GM18951 (cell line): ENCODE measurements at regions not wholly inside any gene's neighbourhood (a gene's known extent, or its start where the extent isn't known, plus 50 kb on each side); places are given as distances from the start of the nearest gene placed in this dataset.

ENCODE experiments used
- POLR2A ChIP-seq: IDR thresholded peaks from 4 replicates; pipeline ENCODE4 v1.6.1; 2011; ENCODE audit warnings: mild to moderate bottlenecking; ENCODE audit not compliant: insufficient read length, insufficient read depth; ENCODE audit errors: extremely low read depth
- in situ Hi-C: fragments of 300-500 bp; cut with MboI; formaldehyde crosslinking; loops from one replicate; pipeline ENCODE4 v1.12.0; 2022; ENCODE audit warnings: low sequenced_read_pairs, mixed read lengths, inconsistent platforms; ENCODE audit not compliant: unreplicated experiment

DNA sequence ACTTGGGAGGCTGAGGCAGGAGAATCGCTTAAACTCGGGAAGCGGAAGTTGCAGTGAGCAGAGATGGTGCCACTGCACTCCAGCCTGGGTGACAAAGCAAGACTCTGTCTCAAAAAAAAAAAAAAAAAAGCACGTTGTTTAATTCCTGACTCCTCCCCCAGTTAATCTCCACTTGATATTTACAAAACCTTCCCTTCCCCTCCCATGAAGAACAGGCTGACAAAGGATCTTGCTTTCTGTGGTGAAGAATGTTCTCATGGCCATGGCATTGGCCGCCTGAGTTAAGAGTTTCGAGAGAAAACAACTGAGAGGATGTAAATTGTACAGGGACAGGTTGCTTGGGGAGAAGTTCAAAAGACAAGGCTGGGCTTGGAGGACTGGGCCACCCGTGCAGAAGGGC, 168.2 kb upstream of the BCOR start:
- no peak for TF ChIP-seq POLR2A
- in situ Hi-C loops = no loop called here

DNA sequence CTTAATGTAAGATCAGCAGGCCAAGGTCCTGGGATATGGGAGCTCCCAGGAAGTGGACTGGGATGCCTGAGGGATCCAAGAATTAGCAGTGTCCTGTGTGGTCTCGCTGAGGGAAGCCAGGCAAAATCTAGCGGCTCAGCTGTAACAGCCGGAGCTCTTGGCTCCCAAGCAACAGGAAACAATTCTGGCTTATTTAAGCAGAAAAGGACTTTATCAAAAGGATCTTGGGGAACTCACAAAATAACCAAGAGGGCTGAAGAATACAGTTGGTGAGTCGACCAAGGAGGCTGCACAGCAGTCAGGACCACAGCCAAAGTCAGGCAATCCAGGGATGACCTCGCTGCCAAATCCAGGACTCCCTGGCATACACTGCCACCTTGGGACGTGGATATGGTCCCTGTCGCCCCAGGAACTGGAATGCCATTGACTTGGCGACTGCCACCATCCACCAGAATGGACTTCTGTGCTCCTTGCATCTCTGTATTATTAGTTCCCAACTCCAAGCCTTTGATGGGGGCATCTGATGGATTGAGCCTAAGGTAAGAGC, 165.3 kb upstream of the BCOR start:
- no peak for TF ChIP-seq POLR2A
- in situ Hi-C loops = no loop called here

DNA sequence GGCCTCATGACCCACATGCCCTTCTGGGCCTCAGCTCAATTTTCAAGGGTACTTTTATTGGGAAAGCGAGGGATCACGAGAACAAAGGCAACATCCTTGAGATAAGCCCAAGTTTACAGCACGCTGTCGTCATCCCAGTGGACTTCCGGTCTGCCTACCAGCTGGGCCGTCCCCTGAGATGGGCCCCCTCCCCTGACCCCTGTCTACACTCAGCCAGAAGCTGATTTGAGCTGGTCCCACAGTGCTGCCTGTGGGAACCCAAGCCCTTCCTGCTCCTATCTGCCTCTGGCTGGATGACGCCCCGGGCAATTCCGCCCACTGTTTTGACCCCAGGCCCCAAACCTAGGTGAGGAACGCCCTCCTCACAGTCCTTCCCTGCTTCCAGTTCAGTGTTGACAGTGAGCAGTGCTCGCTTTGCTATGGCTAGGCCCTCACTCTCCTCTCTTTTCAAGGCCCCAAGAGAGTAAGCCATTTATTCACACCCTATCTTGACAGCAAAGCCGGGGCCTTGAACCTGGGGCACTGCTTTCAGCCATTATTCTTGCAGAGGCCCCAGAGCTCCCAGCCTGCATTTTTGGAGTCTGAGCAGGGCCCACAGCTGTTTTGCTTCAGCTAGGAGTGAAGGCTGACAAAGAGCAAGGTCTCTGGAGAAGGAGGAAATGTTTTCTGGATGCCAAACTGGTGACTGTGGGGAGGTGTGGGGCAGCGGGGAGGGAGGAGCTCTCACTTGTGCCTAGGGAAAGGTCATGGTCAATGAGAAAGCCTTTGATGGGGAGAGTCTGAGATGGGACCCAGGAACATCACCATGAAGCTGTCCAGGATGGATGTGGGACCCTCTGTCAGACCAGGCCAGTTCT, 164.6 kb upstream of the BCOR start:
- no peak for TF ChIP-seq POLR2A
- in situ Hi-C loops = no loop called here

DNA sequence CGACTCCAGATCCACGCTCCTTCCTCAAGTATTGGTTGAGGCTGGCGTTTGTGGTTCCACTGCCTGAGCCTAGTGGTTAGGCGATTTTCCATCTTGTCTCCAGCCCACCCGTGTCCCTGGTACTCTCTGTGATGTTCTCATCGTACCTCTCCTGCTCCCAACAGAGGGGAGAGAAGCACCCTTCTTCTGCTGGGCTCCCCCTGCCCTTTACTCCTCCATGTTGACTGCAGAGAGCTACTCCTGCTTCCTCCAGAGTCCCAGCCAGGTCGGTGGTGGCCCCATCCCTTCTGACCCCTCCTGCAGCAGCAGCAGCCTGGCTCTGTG, 164.0 kb upstream of the BCOR start:
- in situ Hi-C loops = no loop called here
- TF ChIP-seq POLR2A = no peak

DNA sequence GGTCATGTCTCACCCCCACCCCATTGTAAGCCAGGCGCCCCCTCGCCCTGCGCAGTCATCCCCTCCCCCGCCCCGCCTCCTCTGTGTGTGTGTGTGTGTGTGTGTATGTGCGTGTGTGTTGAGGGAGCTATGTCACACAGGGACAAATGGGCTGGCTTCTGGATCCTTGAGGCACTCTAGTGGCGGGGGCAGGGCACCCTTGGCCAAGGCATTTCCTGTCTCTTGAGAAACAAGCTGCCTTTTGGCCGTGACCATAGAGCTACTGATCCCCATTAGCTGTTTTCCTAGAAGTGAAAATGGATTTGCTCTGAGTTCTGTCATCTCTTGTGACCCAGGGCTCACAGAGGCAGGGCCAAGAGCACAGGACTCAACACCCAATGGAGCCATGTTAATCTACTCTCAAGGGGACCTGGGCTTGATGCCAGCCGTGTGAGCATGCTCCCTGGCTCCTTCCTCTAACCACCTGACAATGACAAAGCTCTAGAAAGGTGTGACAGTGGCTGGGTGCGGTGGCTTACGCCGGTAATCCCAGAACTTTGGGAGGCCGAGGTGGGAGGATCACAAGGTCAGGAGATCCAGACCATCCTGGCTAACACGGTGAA, 162.5 kb upstream of the BCOR start:
- no peak for TF ChIP-seq POLR2A
- in situ Hi-C loops = no loop called here

DNA sequence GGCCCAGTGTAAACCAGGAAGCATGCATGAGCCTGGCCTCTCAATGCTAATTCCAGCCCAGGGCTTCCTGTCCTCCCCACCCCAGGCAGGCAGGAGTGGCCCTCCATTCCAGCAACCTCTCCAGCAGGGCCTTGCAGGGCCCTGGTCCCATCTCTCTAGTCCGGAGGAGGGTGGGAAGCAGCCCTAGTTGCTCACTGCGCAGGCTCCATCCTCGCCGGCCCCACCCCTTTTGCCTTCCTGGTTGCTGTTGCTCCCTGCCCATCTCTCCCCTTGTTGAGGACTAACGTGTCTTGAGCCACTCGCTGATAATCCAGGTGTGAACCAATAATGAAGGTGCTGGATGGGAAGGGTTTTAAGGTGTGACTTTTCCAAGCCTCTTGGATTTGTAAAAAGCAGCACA, 161.2 kb upstream of the BCOR start:
- no peak for TF ChIP-seq POLR2A
- in situ Hi-C loops = no loop called here

DNA sequence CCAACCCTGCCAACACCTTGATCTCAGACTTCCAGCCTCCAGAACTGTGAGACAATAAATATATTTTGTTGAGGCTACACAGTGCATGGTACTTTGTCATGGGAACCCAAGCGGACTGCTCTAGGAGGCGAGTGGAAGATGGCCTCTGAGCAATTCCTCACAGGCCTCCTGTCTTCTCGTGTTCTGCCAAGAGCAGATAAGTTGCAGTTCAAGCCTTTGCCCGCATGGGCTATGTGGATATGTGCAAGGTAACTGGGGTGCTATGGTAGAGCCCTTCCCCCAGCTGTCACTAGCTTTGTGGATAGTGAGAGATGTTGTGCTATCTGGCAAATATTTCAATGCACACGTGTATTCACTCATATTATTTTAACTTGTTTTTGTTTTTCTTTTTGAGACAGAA, 156.0 kb upstream of the BCOR start:
- TF ChIP-seq POLR2A = no peak
- in situ Hi-C loops = no loop called here

DNA sequence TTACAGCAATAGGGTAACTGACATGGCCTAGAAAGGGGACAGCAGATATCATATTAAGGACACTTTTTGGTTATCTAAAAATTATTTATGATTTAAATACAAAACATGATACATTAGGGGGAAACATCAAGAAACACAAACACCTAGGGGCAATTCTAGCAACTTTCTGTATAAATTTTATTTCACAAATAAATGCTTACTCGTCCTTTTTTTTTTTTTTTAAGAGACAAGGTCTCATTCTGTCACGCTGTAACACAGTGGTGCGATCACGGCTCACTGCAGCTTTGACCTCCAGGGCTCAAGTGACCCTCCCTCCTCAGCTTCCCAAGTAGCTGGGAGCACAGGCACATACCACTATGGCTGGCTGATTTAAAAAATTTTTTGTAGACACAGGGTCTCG, 151.8 kb upstream of the BCOR start:
- no peak for TF ChIP-seq POLR2A
- in situ Hi-C loops = no loop called here

DNA sequence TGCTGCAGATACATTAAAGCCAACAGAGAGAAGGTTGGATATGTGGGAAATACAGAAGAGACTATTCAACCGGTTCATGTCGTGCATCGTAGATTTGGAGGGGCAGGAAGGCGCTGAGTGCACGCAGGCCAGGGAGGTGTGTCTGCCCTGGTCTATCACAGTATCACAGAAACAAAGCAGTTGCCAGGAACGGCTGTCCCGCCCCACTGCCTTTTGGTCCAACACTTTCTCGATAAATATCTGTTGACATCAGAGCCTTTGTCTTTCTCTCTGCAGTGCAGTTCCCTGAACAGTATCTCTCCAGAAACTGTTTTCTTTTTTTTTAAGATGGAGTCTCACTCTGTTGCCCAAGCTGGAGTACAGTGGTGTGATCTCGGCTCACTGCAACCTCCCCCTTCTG, 151.1 kb upstream of the BCOR start:
- TF ChIP-seq POLR2A = no peak
- in situ Hi-C loops = no loop called here

DNA sequence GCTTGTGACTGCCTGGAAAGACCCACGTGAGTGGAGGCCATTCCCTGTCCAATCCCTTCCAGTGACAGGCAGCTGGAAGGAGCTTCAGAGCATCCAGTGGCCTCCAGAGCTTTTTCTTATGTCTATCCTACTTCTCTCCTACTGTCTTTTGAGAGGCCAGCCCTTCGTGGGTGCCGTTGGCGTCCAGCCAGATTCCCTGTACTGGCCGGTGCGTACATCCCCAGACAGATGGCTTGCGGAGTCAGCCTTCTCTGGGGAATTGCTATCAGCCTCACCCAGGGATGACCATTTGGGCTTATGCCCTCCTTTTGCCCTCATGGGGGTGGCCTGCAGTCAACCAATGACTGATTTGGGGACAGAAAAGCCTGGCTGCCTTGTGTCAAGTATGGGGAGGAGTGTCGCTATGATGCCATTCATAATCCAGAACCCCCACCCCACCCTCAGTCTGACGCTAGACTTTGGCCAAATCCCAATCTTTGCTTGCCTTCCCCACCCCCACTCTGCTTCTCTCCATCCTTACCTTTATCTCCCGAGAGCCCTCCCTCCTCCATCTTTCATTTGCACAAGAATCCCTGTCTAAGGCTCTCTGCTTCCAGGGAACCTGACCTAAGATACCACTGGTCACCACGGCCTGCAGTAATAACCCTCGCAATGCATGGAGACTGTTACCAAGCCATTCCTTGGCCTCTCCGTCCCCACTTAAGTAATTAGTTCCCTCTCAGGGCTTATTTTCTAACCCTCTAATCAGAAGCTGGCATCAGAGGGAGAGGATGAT, 150.3 kb upstream of the BCOR start:
- in situ Hi-C loops = no loop called here
- TF ChIP-seq POLR2A = no peak

DNA sequence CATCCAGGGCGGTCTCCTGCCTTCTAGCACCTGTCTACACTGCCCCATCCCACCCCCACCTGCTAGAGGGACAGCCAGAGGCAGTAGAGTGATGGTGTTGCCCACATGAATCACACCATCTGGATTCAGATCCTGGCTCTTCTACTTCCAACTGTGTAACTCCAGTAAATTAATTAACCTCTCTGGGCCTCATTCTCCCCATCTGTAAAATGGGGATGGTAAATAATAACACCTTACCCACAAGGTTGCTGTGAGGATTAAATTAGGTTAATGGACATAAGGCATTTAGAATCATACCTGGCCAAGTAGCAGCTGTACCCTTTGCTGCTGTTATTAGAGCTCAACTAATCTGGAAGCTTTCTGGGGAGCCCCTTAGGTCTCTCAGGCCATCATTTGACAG, 149.6 kb upstream of the BCOR start:
- in situ Hi-C loops = no loop called here
- TF ChIP-seq POLR2A = no peak

DNA sequence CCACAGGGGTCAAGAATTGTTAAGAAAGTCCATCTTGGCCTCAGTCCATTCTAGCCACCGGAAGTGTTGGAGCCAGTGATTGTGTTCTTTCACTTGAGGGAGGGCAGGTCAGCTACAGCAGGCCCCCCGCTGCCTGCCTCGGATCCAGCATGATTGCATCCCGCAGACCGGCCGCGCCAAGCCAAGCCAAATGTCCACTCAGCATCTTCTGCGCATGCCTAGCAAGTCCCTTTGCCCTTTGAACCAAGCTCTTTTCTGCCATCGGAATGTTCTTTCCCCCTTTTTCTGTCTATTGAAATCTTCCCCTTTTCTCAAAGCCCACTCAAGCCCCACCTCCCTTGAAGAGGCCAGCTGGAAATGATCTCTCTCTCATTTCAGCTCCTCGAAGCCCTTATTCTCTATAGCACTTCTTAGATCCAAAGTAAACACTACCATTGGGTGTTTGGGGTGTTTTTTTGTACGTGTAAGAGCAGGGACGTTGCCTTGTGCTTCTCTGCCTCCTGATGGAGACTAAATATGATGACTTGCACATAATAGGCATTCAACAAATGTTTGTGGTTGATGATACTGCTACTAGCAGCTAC, 147.8 kb upstream of the BCOR start:
- in situ Hi-C loops = no loop called here
- TF ChIP-seq POLR2A = no peak

DNA sequence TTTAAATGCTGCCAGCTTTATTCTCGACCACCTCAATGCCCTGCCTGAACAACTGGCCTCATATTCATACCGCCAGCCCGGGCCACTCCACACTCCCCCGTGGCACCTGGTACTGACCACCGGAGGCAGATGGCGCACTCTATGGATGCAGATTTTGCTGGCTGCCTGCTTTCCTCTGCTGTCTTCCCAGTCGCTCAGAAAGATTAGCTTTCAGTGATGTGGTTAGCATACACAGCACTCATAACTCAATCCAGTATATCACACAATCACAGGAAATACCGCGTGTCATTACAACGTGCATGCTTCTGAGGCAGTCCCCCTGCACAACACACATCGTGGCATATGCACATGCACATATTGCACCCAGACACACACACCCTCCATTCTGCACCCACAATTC, 147.2 kb upstream of the BCOR start:
- in situ Hi-C loops = no loop called here
- no peak for TF ChIP-seq POLR2A

DNA sequence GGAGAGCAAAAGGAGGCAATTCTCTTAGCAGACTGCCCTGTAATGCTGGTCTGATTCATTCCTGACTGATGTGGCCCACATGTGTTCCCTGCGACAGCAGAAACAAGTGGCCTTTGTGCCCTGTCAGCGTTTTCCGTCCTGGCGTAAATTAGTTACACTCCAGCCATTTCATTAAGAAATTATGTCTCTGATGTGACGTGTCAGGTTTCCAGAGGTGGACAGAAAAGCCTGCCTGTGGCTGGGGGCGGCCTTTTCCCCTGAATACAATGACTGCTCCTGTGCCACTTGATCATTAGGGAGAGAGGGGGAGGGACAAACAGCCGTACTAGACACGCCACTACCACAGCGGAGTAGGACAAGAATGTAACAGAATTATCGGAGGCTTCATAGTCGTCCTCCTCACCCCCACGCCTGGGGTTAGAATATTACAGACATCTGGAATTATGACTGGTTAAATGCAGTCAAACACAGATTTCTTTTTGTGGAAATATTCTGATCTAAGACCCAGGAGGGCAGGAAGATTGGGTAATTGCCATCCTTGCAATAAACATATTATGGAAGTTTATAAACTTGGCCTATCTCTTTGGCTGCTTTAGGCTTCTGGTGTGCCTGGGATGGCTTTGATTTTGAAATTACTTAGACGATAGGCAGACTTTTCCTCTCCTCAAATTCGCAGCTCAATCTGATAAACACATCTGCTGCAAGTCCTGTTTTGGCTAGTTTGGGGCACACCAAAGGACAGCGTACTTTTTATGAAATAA, 146.2 kb upstream of the BCOR start:
- no peak for TF ChIP-seq POLR2A
- in situ Hi-C loops = no loop called here
